VCaP (cell line): ENCODE measurements at regions not wholly inside any gene's neighbourhood (a gene's known extent, or its start where the extent isn't known, plus 50 kb on each side); places are given as distances from the start of the nearest gene placed in this dataset.

Source experiments
- H3K27ac ChIP-seq: fragments of 450-650 bp; 2 replicates; pipeline ENCODE4 v1.5.1; 2017
- TF ChIP-seq, protein P1 (sequence below): fragments of 450-650 bp; conservative IDR thresholded peaks from 2 replicates; pipeline ENCODE4 v1.5.1; 2017; ENCODE audit warnings: mild to moderate bottlenecking, moderate library complexity

DNA sequence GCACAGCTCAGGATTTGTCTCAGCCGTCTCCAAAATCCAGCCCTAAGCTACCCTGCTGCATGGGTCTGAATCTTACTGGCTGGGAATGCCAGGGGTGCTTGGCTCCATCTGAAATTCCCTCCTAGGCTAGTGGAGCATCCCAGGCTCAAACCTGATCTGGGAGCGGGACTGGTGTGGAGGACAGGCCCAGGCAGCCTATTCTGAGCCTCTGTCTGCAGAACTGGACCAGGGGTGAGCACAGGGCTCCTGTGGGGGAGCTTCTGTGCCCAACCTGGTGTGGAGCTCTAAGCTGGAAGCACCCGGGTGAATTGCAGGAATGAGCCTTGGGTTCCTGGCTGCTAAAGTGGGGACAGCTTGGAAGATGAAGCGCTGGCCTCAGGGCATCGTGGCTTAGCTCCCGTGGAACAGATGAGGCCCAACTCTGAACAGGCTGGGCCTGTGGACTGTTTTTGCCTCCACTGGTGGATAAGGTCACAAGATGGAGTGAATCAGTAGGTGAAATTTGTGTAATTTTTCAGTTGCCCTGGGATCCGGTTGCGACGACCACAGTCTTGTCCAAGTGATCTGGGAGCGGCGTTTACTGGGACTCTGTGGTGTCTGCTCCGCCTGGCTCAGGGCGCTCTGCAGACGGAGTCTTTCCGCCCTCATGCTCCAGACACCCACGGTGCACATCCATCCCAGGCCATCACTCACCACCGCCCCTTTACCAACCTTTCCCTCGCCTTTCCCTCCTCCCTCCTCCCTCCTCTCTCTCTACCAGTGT is 79.5 kb downstream of the TEX29 start:
- H3K27ac ChIP-seq: no peak overlapping the region
- TF ChIP-seq, protein P1, sequence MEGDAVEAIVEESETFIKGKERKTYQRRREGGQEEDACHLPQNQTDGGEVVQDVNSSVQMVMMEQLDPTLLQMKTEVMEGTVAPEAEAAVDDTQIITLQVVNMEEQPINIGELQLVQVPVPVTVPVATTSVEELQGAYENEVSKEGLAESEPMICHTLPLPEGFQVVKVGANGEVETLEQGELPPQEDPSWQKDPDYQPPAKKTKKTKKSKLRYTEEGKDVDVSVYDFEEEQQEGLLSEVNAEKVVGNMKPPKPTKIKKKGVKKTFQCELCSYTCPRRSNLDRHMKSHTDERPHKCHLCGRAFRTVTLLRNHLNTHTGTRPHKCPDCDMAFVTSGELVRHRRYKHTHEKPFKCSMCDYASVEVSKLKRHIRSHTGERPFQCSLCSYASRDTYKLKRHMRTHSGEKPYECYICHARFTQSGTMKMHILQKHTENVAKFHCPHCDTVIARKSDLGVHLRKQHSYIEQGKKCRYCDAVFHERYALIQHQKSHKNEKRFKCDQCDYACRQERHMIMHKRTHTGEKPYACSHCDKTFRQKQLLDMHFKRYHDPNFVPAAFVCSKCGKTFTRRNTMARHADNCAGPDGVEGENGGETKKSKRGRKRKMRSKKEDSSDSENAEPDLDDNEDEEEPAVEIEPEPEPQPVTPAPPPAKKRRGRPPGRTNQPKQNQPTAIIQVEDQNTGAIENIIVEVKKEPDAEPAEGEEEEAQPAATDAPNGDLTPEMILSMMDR: no peak

DNA sequence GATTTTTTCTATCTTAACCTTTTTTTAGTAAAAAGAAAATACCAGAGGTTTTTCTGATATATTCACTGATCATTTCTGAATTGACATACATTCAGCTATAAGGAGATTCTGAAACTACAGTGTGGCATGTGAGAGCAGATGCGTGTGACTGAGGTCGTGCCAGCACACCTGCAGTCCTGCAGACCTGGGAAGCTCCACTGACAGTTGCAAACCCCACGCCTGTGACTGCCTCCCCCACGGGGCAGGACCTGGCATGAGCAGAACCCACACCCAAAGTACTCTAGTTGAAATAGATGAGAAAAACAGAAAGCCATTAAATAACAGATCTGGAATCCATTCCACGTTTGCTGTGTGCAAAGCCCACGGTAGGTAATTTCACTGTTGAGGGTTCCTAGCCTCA is 80.7 kb downstream of the TEX29 start:
- H3K27ac ChIP-seq: no peak overlapping the region
- TF ChIP-seq, protein P1: no peak

DNA sequence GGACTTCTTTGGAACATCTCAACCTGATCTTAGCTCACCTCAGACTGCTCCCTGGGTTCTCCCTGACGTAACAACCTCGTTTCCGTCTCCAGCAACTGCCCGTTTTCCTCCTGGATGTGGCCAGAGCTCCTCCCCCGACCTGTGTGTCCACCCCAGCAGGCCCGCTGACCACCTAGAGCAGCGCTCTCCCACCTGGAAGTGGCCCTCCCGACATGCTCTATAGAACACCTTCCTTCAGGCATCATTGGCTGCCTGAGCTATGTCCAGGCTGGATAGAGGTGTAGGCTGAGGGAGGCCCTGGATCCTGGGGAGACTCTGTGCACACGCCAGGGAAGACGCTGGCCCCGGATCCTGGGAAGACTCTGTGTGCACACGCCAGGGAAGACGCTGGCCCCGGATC is 81.3 kb downstream of the TEX29 start:
- TF ChIP-seq, protein P1: no peak
- no peak overlapping the region for H3K27ac ChIP-seq

DNA sequence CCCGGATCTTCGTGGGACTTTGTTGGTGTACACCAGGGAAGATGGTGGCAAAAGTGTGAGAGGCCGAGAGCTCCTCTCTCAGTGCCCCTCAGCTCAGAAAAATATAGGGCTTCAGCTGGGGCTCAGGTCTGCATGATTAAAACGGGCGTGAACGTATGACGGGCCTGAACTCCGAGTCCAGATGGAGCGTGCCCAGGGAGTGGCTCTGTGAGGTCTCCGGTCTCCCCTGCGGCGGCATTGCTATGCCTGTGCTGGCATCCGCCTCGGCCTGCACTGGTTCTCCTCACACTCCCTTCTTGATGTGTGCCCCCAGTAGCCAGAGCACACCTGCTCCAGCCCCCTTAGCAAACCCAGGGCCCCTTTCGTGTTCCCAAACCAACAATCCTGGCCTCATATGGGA is 82.0 kb downstream of the TEX29 start:
- H3K27ac ChIP-seq: no peak overlapping the region
- TF ChIP-seq, protein P1: no peak

DNA sequence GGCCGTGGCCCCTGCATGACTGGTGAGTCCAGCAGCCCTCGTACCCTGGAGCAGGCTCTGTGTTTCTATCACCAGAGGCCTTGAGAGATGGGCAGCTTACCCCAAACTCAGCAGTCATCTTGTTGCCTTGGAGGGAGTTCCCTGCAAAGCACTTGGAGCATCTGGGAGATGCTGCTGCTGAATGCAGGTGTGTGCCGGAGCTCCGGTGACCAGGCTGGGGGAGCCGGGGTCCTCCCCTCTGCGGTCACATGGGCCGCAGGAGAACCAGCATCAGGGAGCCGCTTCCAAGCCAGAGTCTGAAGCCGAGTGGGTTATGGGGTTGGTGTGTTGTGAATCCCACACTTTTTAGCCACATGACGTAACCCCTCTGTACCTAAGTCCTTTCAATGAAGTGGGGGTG is 82.8 kb downstream of the TEX29 start:
- TF ChIP-seq, protein P1: no peak
- H3K27ac ChIP-seq: no peak overlapping the region

DNA sequence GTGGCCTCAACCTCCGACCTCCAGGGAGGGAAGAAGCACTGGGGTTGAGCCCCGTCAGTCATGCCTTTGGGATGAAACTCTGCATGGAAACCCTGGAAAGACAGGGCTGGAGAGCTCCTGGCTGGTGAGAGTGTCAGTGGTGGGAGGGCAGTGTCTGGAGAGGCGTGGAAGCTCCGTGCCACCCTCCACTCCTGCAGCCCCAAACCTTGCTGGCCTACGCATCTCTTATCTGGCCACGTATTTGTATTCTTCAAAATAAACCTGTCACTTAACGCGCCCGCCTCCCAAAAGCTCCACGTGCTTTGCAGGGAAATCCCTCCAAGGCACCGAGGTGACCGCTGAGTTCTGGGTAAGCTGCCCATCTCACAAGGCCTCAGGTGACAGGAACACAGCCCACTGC is 84.3 kb downstream of the TEX29 start:
- H3K27ac ChIP-seq: no peak overlapping the region
- TF ChIP-seq, protein P1: no peak

DNA sequence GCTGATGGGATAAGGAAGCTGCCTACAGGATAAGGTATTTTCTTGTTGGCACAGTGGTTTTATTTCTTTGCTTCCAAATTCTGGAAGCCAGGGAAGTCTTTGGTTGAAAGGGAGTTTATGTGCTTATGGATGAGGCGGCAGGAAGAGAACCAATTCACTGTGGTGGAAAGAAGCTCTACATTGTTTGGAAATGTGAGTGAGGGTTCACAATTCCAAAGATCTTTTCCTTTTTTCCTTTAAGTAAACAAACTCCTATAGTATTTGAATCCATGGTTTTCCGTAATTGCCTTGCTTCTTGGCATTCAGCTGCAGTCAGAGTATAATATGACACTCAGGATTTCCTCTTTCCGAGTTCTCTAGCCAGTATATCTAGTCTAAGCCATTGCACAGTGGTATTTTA is 86.2 kb downstream of the TEX29 start:
- TF ChIP-seq, protein P1: no peak
- no peak overlapping the region for H3K27ac ChIP-seq
